ENCODE measurements at regions not wholly inside any gene's neighbourhood (a gene's known extent, or its start where the extent isn't known, plus 50 kb on each side); places are given as distances from the start of the nearest gene placed in this dataset.

- Histone ChIP-seq H2AFZ (ENCODE audit: low read depth, low read length) (no peak overlapping the region), H3K9me1 (replicated peaks; ENCODE audit: control insufficient read depth, extremely low read depth, insufficient read depth, low read length) (no peaks in the 10 kb centered on the region), H3K79me2 (ENCODE audit: control insufficient read depth, insufficient read depth, low read length) (no peaks in the 10 kb centered on the region), H3K4me1 (ENCODE audit: control insufficient read depth, extremely low read depth, insufficient read depth, low read length) (no peaks in the 10 kb centered on the region), H3K27ac (ENCODE audit: insufficient read depth, low read depth, low read length) (no peak overlapping the region), H3K9ac (replicated peaks; ENCODE audit: extremely low read depth, insufficient read depth, low read length) (no peak overlapping the region), H3K4me2 (ENCODE audit: insufficient read depth, low read length) (no peak overlapping the region), H4K20me1 (replicated peaks; ENCODE audit: control insufficient read depth, extremely low read depth, insufficient read depth, low read length) (no peaks in the 10 kb centered on the region), H3K9me3 (replicated peaks; ENCODE audit: control insufficient read depth, insufficient read depth, low read length) (no peaks in the 10 kb centered on the region), H3K27me3 (ENCODE audit: control insufficient read depth in 2 of 2, insufficient read depth in 2 of 2, low read length in 2 of 2) (no peaks in the 10 kb centered on the region), H3K36me3 (ENCODE audit: control insufficient read depth in 2 of 2, extremely low read depth in 1 of 2, insufficient read depth in 2 of 2, low read length in 2 of 2) (no peaks in the 10 kb centered on the region), H3K4me3 (replicated peaks in 1 of 3; ENCODE audit: insufficient read depth in 1 of 3, low read depth in 1 of 3, low read length in 3 of 3) (no peak overlapping the region)
- CTCF ChIA-PET, result no interaction called here
- no peak for FAIRE-seq
- dilution Hi-C loops (cut with MboI; ENCODE audit: extremely low pct_ligation_motif_present, low sequenced_read_pairs) (no loop called here), intact Hi-C loops (cut with micrococcal nuclease) (no loop called here)
- TF ChIP-seq CTCF (IDR thresholded peaks at IDR 0.05; ENCODE audit: extremely low read depth in 1 of 2, insufficient read depth in 1 of 2, low read depth in 1 of 2, low read length in 2 of 2), result no peak
- TF ChIP-seq MYC (IDR thresholded peaks at IDR 0.05; ENCODE audit: low read depth, low read length), result no peak
- no peak for TF ChIP-seq FOS (IDR thresholded peaks at IDR 0.05; ENCODE audit: borderline replicate concordance, insufficient read depth, low read length)
- TF ChIP-seq JUN (IDR thresholded peaks at IDR 0.05; ENCODE audit: borderline replicate concordance, insufficient read depth, insufficient read length, low read depth), result no peak
- no peak for TF ChIP-seq POLR2A (IDR thresholded peaks at IDR 0.05; ENCODE audit: low read depth, low read length)
- no peak for TF ChIP-seq POLR2AphosphoS5 (IDR thresholded peaks at IDR 0.05; ENCODE audit: insufficient read depth, low read depth, low read length)
- no peak for TF ChIP-seq GATA2 (IDR thresholded peaks at IDR 0.05; ENCODE audit: insufficient read depth, insufficient read length, low read depth, low read length)
- no peak for TF ChIP-seq MAX (IDR thresholded peaks at IDR 0.05; ENCODE audit: insufficient read depth, insufficient read length)
- no peak for TF ChIP-seq EZH2 (IDR thresholded peaks at IDR 0.05; ENCODE audit: borderline replicate concordance, low read depth, low read length, severe bottlenecking)
- no TSS peak for BruUV-seq (replicated peaks)
- POLR2A ChIA-PET, result no interaction called here
- no peak for DNase-seq (ENCODE audit: low read depth, low spot score)
Measured at GRCh38 chr10:129058664-129059155, 408.3 kb upstream of the MGMT start.
